Keratinocyte (primary cell): ENCODE measurements at regions not wholly inside any gene's neighbourhood (a gene's known extent, or its start where the extent isn't known, plus 50 kb on each side); places are given as distances from the start of the nearest gene placed in this dataset.

ENCODE experiments used
- CTCF ChIP-seq, 3 experiments: IDR thresholded peaks in 1 of 3; conservative IDR thresholded peaks in 1 of 3; optimal IDR thresholded peaks in 1 of 3; 2 replicates in 2 of 3; 3 replicates in 1 of 3; pipeline versions ENCODE3 to v1.5.1; 2011; ENCODE audit warnings: low read length in 3 of 3, mild to moderate bottlenecking in 3 of 3, moderate library complexity in 2 of 3, control low read depth in 1 of 3, inconsistent platforms in 1 of 3; ENCODE audit not compliant: insufficient read depth in 2 of 3; ENCODE audit errors: extremely low read depth in 1 of 3
- EZH2 ChIP-seq: IDR thresholded peaks from one replicate; pipeline ENCODE4 v1.6.1; 2012; ENCODE audit warnings: inconsistent platforms, mild to moderate bottlenecking, low read length, moderate library complexity

GRCh38 chr4:151991884-151992167 is 231.0 kb upstream of the GATB start:
- TF ChIP-seq EZH2 (no peak), CTCF (optimal IDR thresholded peaks at IDR 0.05 in 1 of 3, IDR thresholded peaks at IDR 0.05 in 1 of 3, conservative IDR thresholded peaks at IDR 0.05 in 1 of 3; ENCODE audit: extremely low read depth in 1 of 3, insufficient read depth in 2 of 3, low read length in 3 of 3) (no peak)
